Gastroesophageal sphincter (tissue), 3 donors: ENCODE measurements at regions not wholly inside any gene's neighbourhood (a gene's known extent, or its start where the extent isn't known, plus 50 kb on each side); places are given as distances from the start of the nearest gene placed in this dataset.

Experiments used
- CTCF ChIP-seq, 4 experiments: fragments of 200-600 bp in 2 of 4; fragments of 450-650 bp in 2 of 4; sonication (generic) in 1 of 4; IDR thresholded peaks; one replicate each; pipeline ENCODE4 v1.5.1; 2017 to 2019; ENCODE audit warnings: antibody characterized with exemption in 4 of 4, mild to moderate bottlenecking in 2 of 4, moderate library complexity in 2 of 4
- EP300 ChIP-seq: sonication (generic); formaldehyde crosslinking; IDR thresholded peaks from one replicate; pipeline ENCODE4 v1.6.1; 2017; ENCODE audit warnings: antibody characterized with exemption, mild to moderate bottlenecking
- POLR2A ChIP-seq, 2 donors: fragments of 450-650 bp; IDR thresholded peaks; one replicate each; pipeline ENCODE4 v1.6.1; 2017; ENCODE audit warnings: antibody characterized with exemption in 2 of 2, mild to moderate bottlenecking in 2 of 2, moderate library complexity in 1 of 2
- POLR2AphosphoS5 ChIP-seq: sonication (generic); formaldehyde crosslinking; IDR thresholded peaks from one replicate; pipeline ENCODE4 v1.6.1; 2017; ENCODE audit warnings: antibody characterized with exemption

GRCh38 chr4:81335122-81335912 lies 120.3 kb upstream of the PRKG2 start:
- TF ChIP-seq POLR2A (IDR thresholded peaks at IDR 0.05) (no peak), CTCF (IDR thresholded peaks at IDR 0.05) (no peak), POLR2AphosphoS5 (no peak), EP300 (no peak)
